ENCODE measurements at regions not wholly inside any gene's neighbourhood (a gene's known extent, or its start where the extent isn't known, plus 50 kb on each side); places are given as distances from the start of the nearest gene placed in this dataset.

GRCh38 chr2:226641008-226641407 is 158.6 kb downstream of the IRS1 start:
- TF ChIP-seq CTCF (IDR thresholded peaks at IDR 0.05; ENCODE audit: borderline replicate concordance, extremely low read depth, low read length, poor library complexity, severe bottlenecking) (no peak), EZH2 (IDR thresholded peaks at IDR 0.05; ENCODE audit: borderline replicate concordance, low read depth, low read length, severe bottlenecking) (no peak)
